Right lobe of liver (tissue), 4 donors: ENCODE measurements at regions not wholly inside any gene's neighbourhood (a gene's known extent, or its start where the extent isn't known, plus 50 kb on each side); places are given as distances from the start of the nearest gene placed in this dataset.

Source experiments
- POLR2A ChIP-seq: fragments of 450-650 bp; IDR thresholded peaks from one replicate; pipeline ENCODE4 v1.6.1; 2017; ENCODE audit warnings: antibody characterized with exemption, mild to moderate bottlenecking
- TF ChIP-seq, protein P1 (sequence below), 4 donors: fragments of 200-600 bp in 3 of 4; fragments of 450-650 bp in 1 of 4; IDR thresholded peaks; one replicate each; pipeline versions ENCODE4 v1.5.1 to v1.8.0; 2016 to 2022; ENCODE audit warnings: antibody characterized with exemption in 4 of 4, mild to moderate bottlenecking in 2 of 4
- donor health status: DM: no; HTN: no; CAD: no.
- donor health status: DM: no; HTN: no; CAD: no.
- donor health status: DM: no; HTN: yes; CAD: no.

DNA sequence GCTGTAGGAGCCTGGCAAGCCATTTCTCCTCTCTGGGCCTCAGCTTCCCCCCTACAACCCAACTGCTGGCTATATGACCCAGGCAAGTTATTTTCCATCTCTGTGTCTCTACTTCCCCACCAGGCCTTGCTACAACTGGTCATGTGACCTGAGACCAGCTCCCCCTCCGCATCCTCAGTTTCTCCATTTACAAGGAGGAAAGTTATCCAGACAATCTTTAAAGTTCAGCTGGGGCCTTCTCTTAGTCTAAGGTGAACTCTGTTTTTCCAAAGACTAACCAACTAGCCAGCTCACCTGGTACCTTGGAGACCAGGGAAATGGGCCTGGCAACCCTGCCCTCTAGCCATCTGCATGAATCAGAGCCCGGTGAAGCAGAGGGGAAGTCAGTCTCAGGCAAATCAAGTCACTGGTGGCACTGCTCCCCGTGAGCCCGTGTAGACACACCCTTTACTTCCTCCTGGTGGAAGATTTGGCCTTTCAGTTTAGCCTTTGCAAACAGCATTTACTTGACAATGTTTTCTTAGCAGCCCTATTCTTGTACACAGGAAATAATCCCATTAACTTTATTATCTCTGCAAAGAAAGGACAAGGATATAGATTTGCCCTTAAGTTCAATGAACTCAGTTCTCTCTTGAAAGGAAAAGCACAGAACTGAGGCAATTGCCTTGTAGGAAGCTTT, 157.7 kb downstream of the VEGFA start:
- TF ChIP-seq POLR2A: no peak
- TF ChIP-seq, protein P1, sequence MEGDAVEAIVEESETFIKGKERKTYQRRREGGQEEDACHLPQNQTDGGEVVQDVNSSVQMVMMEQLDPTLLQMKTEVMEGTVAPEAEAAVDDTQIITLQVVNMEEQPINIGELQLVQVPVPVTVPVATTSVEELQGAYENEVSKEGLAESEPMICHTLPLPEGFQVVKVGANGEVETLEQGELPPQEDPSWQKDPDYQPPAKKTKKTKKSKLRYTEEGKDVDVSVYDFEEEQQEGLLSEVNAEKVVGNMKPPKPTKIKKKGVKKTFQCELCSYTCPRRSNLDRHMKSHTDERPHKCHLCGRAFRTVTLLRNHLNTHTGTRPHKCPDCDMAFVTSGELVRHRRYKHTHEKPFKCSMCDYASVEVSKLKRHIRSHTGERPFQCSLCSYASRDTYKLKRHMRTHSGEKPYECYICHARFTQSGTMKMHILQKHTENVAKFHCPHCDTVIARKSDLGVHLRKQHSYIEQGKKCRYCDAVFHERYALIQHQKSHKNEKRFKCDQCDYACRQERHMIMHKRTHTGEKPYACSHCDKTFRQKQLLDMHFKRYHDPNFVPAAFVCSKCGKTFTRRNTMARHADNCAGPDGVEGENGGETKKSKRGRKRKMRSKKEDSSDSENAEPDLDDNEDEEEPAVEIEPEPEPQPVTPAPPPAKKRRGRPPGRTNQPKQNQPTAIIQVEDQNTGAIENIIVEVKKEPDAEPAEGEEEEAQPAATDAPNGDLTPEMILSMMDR (IDR thresholded peaks at IDR 0.05): no peak
